H4 (cell line): ENCODE measurements at regions not wholly inside any gene's neighbourhood (a gene's known extent, or its start where the extent isn't known, plus 50 kb on each side); places are given as distances from the start of the nearest gene placed in this dataset.

Experiments used
- DNase-seq: peaks from one replicate; pipeline ENCODE4 v3.0.0-alpha.2; 2015; ENCODE audit warnings: low spot score

DNA sequence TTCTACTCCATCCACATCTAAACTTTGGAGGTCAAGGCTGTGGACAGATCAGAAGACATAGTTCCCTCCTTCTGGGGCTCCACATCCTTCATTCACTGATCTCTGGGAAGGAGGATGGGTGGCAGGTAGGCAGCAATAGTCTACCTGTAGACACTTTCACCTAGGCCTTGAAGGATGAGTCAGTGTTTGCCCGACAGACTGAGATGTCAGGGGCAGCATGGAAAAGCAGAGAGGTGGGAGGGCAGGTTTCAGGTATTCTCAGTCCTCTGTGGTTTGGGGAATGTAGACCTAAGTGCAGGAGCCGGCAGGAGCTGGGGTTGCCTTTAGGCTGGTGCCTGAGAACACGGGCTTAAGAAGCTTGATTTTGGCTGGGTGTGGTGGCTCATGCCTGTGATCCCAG lies 171.9 kb upstream of the ZNF267 start:
- no peak for DNase-seq

- no peak for DNase-seq
Measured at GRCh38 chr16:31702796-31703195, 170.8 kb upstream of the ZNF267 start.

DNA sequence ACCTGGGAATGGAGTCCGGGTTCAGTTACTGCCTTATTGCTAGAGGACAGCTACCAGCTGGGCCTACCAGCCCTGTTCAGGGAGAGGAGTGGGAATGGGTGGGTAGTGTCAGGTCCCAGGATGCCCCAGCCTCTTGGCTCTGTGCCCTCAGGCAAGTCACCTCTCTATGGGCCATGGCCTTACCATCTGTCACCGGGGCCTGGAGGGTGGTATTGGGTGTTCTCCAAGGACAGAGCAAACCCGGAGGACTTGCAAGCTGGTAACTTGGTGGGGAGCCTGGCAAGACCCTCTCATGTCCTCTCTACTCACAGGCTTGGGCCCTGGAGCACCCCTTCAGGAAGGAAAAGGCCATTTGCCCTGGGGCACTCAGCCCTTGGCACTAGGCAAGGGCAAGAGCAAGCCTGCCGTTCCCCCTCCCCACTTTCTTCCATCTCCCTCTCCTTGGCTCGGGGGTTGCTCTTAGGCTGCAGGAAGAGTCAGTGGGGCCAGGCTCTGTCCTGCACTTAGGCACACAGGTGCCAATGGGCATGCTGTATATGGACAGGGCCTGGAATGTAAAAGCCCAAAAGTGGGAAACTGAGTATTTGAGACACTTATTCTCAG lies 170.0 kb upstream of the ZNF267 start:
- DNase-seq: no peak

DNA sequence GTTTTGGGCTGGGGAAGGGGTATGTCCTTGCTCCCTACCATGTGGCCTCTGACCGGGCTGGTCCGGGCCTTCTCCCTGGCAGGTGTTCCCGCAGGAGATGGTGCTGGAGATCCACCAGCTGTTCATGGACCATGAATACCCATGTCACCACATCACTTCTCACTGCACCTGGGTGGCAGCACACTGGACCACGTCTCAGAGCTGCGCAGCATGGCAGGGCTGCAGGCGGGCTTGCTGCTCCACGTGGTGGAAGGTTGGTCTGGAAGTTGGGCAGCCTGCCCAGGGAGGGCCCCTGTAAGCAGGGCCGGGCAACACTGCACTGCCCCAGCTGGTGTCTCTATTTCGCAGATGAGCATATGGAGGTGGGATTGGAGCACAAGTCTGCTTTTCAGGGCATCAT lies 169.5 kb upstream of the ZNF267 start:
- no peak for DNase-seq

- no peak for DNase-seq
Measured at GRCh38 chr16:31705371-31705770, 168.2 kb upstream of the ZNF267 start.

DNA sequence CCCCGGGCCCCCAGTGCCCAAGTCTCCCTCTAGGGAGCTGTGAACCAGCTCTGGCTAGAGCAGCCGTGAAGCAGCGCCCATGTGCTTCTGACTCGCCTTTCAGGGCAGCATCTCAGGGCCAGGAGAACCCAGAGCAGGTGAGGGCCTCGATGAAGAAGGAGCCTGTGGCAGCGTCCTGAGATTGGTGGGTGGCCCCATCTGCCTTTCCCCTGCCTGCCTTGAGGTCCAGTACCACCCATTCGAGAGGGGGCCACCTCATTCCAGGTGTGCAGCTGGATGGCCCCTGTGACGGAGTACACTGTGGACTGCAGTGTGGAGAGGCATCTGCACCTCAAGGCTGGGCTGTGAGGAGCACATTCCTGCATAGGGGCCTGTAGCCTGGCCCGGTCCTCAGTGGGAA lies 167.3 kb upstream of the ZNF267 start:
- DNase-seq: no peak

GRCh38 chr16:31706925-31707324 lies 166.7 kb upstream of the ZNF267 start:
- no peak for DNase-seq

DNA sequence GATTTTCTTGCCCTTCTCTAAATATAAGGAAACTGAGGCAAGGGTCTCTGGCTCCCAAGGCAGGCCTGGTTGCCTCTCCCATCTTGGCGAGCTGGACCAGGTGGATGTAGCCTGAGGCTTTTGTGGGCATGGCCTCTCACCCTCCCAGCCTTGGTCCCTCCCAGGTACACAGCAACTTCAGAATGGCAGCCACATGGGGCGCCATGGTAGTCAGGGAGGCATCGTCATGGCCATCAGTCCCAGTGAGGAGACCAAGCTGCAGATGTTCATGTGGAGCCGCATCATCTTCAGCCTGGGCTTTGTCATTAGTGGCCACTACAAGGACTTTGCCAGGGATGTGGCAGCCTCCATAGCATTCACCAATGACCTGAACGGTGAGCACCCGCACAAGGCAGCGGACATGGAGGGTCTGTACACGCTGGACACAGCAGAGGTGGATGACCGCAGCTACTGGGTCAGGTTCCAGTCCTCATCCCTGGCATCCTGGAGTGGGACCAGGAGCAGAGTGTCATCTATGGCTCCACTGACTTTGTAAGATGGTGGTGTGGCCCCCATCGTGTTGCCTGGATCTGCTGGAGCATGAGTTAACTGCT lies 165.8 kb upstream of the ZNF267 start:
- DNase-seq: no peak

DNA sequence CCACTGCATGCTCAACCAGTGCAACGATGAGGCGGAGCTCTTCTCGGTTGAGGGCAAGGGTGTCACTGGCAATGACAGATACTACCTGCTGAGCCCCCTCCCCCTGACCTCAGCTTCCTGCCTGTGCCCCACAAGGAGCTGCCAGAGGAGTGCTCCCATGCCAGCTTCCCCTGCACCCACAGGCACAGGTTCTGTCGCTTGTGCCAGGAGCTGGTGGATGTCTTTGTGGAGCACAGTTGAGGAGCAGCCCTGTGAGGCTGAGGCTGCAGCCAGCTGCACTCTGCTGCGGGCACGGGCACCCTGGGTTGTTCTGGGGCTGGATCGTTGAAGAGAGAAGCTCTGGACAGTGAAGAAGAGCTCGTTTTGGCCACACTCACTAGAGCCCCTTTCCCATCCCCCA lies 165.3 kb upstream of the ZNF267 start:
- no peak for DNase-seq

GRCh38 chr16:31709181-31709580 lies 164.4 kb upstream of the ZNF267 start:
- no peak for DNase-seq

- DNase-seq: no peak
Measured at GRCh38 chr16:31710134-31710533, 163.5 kb upstream of the ZNF267 start.

DNA sequence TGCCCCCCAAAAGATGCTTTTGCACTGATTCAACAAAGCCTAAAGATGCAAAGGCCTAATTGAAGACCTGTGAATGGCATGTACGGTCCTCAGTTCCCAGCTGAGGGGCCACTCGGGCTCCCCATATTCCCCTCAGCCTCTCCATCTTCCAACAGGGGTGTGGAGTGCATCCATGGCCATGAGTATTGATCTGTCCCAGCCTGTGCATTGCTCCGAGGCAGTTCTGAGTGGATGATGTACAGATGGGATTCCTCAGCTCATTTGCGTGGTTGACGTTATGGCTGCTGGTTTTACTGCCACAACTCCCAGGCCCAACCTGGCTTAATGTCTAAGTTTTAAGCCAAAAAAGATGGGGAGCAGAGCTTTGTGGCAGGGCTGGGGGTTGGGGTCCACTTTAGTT lies 162.7 kb upstream of the ZNF267 start:
- no peak for DNase-seq

DNA sequence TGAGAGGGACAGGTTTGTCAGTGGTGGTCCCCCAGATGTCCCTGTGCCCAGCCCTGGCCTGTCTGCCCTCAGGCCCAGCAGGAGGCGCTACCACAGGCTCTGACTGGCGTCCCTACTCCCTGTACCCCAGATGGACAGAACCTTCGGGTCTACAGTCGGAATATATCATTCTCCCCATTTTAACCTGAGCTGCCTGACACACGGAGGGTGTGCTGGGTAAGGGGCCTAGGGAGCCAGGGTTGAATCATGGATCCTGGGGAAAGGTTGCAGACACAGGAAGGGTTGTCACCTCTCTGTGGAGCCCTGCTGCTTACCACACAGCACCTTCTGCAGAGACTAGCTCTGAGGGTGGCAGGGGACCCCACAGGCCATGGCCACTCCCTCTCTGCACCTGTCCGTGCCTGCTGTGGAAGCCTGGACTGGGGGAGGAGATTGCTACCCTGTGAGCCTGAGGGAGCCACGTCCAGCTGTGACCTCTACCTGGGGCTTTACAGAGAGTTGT lies 162.2 kb upstream of the ZNF267 start:
- no peak for DNase-seq

- DNase-seq: no peak
Measured at GRCh38 chr16:31712064-31712540, 161.5 kb upstream of the ZNF267 start.

- peak; percentile 89 for DNase-seq
Measured at GRCh38 chr16:31713071-31713944, 160.3 kb upstream of the ZNF267 start.

DNA sequence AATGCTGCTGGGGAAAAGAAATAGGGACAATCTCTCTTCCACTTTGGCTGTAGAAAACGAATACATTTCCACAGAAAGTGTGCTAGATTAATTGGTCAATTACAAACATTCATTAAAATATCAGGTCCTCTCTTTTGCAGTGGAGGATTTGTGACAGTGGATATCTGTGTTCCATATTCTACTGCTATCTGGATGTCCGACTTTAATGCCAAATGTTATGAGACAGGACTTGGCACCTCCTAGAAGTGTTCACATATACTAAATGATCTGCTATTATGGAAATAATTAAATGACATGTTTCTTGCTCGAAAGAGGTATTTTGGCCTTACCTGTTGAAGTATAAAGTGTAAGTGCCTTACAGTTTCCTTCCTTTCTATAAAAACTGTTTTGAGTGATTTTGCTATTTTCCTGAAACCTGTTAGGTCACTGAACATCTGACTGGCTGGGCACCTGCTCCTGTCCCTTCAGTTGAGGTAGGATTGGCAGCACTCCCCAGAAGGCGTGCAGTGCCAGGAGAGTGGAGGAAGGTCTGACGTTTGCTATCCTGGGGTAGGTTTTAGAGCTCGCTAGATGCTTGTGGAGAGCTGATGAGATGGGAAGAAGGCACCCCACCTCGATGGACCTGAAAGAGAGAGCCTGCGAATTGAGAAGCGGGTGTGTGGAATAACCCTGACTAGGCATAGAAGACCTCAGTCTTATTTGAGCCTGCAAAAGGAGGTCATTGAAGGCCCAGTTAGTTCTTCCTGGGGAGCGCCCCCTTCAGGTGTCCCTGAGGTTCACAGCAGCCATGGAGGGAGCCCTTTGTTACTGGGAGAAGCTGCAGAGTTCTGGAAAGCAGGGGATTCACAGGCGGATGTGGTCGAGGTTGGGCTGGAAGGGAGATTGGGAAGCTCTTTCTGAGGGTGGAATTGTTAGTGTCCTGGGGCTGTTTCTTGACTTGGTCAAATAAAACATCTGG lies 159.4 kb upstream of the ZNF267 start:
- no peak for DNase-seq

GRCh38 chr16:31714903-31715504 lies 158.6 kb upstream of the ZNF267 start:
- DNase-seq: no peak

DNA sequence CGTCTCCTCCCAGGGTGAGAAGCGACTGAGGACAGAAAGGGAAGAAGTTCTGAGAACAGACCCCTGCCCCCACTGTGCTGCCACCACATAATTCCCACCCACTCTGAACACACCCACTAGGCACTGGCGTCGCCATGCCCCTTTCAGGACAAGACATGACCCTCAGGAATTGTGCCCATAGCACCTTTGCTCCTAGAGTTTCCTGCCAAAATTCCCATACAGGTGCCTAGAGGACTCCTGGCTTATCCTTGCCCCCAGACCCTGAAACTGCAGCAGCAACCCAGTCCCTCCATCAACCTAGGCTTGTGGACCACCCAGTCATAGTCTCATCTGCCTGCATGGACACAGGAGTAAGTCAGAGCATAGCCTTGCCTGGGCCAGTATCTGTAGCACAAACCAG lies 157.7 kb upstream of the ZNF267 start:
- no peak for DNase-seq

DNA sequence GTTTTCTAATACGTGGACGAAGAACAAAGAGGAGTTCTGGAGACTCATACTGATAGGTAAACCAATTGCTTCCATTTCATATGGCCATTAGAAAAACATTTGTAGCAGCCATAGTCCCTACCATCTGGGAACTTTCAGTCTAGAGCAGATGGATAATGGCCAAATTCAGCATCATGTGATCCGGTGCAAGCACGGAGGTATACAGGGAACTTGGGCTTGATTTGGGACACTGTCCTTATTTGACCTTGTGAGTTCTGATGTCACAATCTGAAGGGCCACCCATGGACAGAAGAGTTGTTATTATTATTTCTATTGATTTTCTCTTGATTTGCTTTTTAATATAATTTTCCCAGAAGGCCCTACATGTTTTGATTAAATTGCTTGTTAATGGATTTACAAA lies 154.6 kb upstream of the ZNF267 start:
- DNase-seq: no peak

DNA sequence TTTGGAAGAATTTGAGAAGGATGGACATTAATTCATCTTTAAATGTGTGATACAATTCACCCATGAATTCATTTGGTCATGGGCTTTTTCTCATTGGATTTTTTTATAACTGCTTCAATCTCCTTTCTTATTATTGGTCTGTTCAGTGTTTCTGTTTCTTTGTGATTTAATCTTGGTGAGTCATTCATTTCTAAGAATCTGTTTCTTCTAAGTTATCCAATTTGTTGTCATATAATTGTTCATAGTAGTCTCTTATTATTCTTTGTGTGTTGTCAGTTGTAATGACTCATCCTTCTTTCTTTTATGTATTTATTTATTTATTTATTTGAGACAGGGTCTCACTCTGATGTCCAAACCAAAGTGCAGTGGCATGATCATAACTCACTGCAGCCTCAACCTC lies 146.1 kb upstream of the ZNF267 start:
- DNase-seq: no peak

GRCh38 chr16:31734265-31734664 lies 139.3 kb upstream of the ZNF267 start:
- DNase-seq: no peak
